ENCODE measurements at regions not wholly inside any gene's neighbourhood (a gene's known extent, or its start where the extent isn't known, plus 50 kb on each side); places are given as distances from the start of the nearest gene placed in this dataset.

- intact Hi-C loops (cut with DNase I): no loop called here
- DNase-seq (ENCODE audit: low spot score): no peak
Measured at GRCh38 chr14:49969961-49970360, 77.1 kb downstream of the ARF6 start.

- no peak for DNase-seq (ENCODE audit: low spot score)
- intact Hi-C loops (cut with DNase I): no loop called here
Measured at GRCh38 chr14:49970474-49971147, 77.7 kb downstream of the ARF6 start.

- intact Hi-C loops (cut with DNase I): no loop called here
Measured at GRCh38 chr14:49971156-49972130, 78.6 kb downstream of the ARF6 start.

GRCh38 chr14:49972131-49972671 is 79.3 kb downstream of the ARF6 start:
- intact Hi-C loops (cut with DNase I): no loop called here
- no peak for DNase-seq (ENCODE audit: low spot score)

More at GRCh38 chr14:49971156-49972130, 78.6 kb downstream of the ARF6 start:
- no peak for DNase-seq (ENCODE audit: low spot score)

- DNase-seq (ENCODE audit: low spot score): no peak
- intact Hi-C loops (cut with DNase I): no loop called here
Measured at GRCh38 chr14:49972823-49973222, 79.9 kb downstream of the ARF6 start.

GRCh38 chr14:49975276-49975675 is 82.4 kb downstream of the ARF6 start:
- DNase-seq (ENCODE audit: low spot score): no peak
- intact Hi-C loops (cut with DNase I): no loop called here

- intact Hi-C loops (cut with DNase I): no loop called here
- DNase-seq (ENCODE audit: low spot score): no peak
Measured at GRCh38 chr14:49975799-49976198, 82.9 kb downstream of the ARF6 start.

- intact Hi-C loops (cut with DNase I): no loop called here
- DNase-seq (ENCODE audit: low spot score): no peak
Measured at GRCh38 chr14:49977126-49977841, 84.4 kb downstream of the ARF6 start.

- intact Hi-C loops (cut with DNase I): no loop called here
- DNase-seq (ENCODE audit: low spot score): no peak
Measured at GRCh38 chr14:49980027-49980426, 87.1 kb downstream of the ARF6 start.

GRCh38 chr14:49982082-49982481 is 89.2 kb downstream of the ARF6 start:
- DNase-seq (ENCODE audit: low spot score): peak; percentile 31
- intact Hi-C loops (cut with DNase I): no loop called here

GRCh38 chr14:49982501-49982951 is 89.6 kb downstream of the ARF6 start:
- peak; percentile 81 for DNase-seq (ENCODE audit: low spot score)
- intact Hi-C loops (cut with DNase I): no loop called here

- intact Hi-C loops (cut with DNase I): no loop called here
- no peak for DNase-seq (ENCODE audit: low spot score)
Measured at GRCh38 chr14:49984424-49984823, 91.5 kb downstream of the ARF6 start.

GRCh38 chr14:49986343-49987014 is 93.6 kb downstream of the ARF6 start:
- intact Hi-C loops (cut with DNase I): no loop called here
- peak; percentile 14 for DNase-seq (ENCODE audit: low spot score)

- DNase-seq (ENCODE audit: low spot score): peak; percentile 59
- intact Hi-C loops (cut with DNase I): no loop called here
Measured at GRCh38 chr14:49988080-49988990, 95.5 kb downstream of the ARF6 start.

- intact Hi-C loops (cut with DNase I): no loop called here
- peak; percentile 14 for DNase-seq (ENCODE audit: low spot score)
Measured at GRCh38 chr14:49989966-49990365, 97.1 kb downstream of the ARF6 start.

GRCh38 chr14:49991491-49991890 is 98.6 kb downstream of the ARF6 start:
- intact Hi-C loops (cut with DNase I): no loop called here
- DNase-seq (ENCODE audit: low spot score): no peak

GRCh38 chr14:49992036-49992435 is 99.2 kb downstream of the ARF6 start:
- intact Hi-C loops (cut with DNase I): no loop called here

GRCh38 chr14:49992448-49992847 is 99.6 kb downstream of the ARF6 start:
- DNase-seq (ENCODE audit: low spot score): peak; percentile 18
- intact Hi-C loops (cut with DNase I): no loop called here

More at GRCh38 chr14:49992036-49992435, 99.2 kb downstream of the ARF6 start:
- no peak for DNase-seq (ENCODE audit: low spot score)
